ENCODE measurements at regions not wholly inside any gene's neighbourhood (a gene's known extent, or its start where the extent isn't known, plus 50 kb on each side); places are given as distances from the start of the nearest gene placed in this dataset.

GRCh38 chr2:234763002-234763873 lies 188.6 kb upstream of the SH3BP4 start:
- DNase-seq: no peak

- no peak for DNase-seq
Measured at GRCh38 chr2:234761910-234762309, 189.9 kb upstream of the SH3BP4 start.

- no peak for DNase-seq
Measured at GRCh38 chr2:234754126-234754525, 197.7 kb upstream of the SH3BP4 start.

GRCh38 chr2:234753701-234754100 lies 198.1 kb upstream of the SH3BP4 start:
- DNase-seq: no peak

GRCh38 chr2:234752966-234753365 lies 198.9 kb upstream of the SH3BP4 start:
- DNase-seq: no peak

- DNase-seq: no peak
Measured at GRCh38 chr2:234751275-234751973, 200.4 kb upstream of the SH3BP4 start.

GRCh38 chr2:234747833-234748559 lies 203.8 kb upstream of the SH3BP4 start:
- no peak for DNase-seq

GRCh38 chr2:234747032-234747431 lies 204.8 kb upstream of the SH3BP4 start:
- DNase-seq: no peak

- no peak for DNase-seq
Measured at GRCh38 chr2:234745347-234745746, 206.5 kb upstream of the SH3BP4 start.

- DNase-seq: no peak
Measured at GRCh38 chr2:234741976-234742375, 209.8 kb upstream of the SH3BP4 start.

GRCh38 chr2:234739061-234739460 lies 212.8 kb upstream of the SH3BP4 start:
- no peak for DNase-seq

GRCh38 chr2:234735829-234736228 lies 216.0 kb upstream of the SH3BP4 start:
- DNase-seq: no peak

- DNase-seq: no peak
Measured at GRCh38 chr2:234733795-234734600, 217.8 kb upstream of the SH3BP4 start.

GRCh38 chr2:234733093-234733489 lies 218.7 kb upstream of the SH3BP4 start:
- no peak for DNase-seq

GRCh38 chr2:234732404-234733092 lies 219.3 kb upstream of the SH3BP4 start:
- DNase-seq: no peak

- DNase-seq: no peak
Measured at GRCh38 chr2:234731236-234731635, 220.6 kb upstream of the SH3BP4 start.

- DNase-seq: no peak
Measured at GRCh38 chr2:234730066-234730640, 221.7 kb upstream of the SH3BP4 start.

GRCh38 chr2:234725528-234726264 lies 226.1 kb upstream of the SH3BP4 start:
- no peak for DNase-seq

- no peak for DNase-seq
Measured at GRCh38 chr2:234724850-234725249, 227.0 kb upstream of the SH3BP4 start.

- DNase-seq: no peak
Measured at GRCh38 chr2:234723400-234723799, 226.5 kb upstream of the ARL4C start.

GRCh38 chr2:234722176-234722575 lies 225.3 kb upstream of the ARL4C start:
- no peak for DNase-seq
